HAP-1 (cell line): ENCODE measurements at regions not wholly inside any gene's neighbourhood (a gene's known extent, or its start where the extent isn't known, plus 50 kb on each side); places are given as distances from the start of the nearest gene placed in this dataset.

Source experiments
- DNase-seq, 2 experiments: peaks; one replicate each; pipeline ENCODE4 v3.0.0-alpha.2; 2016 to 2020; ENCODE audit warnings: low spot score in 2 of 2
- H3K27me3 ChIP-seq: fragments of 250-450 bp; sonication (Bioruptor Pico); 2 replicates; pipeline ENCODE4 v1.5.1; 2020; ENCODE audit warnings: low read depth, mild to moderate bottlenecking, moderate library complexity
- H3K36me3 ChIP-seq: fragments of 250-450 bp; sonication (Bioruptor Pico); replicated peaks from 2 replicates; pipeline ENCODE4 v1.5.1; 2020; ENCODE audit warnings: mild to moderate bottlenecking
- H3K4me1 ChIP-seq: fragments of 250-450 bp; sonication (Bioruptor Pico); 2 replicates; pipeline ENCODE4 v1.5.1; 2020; ENCODE audit warnings: mild to moderate bottlenecking
- H3K4me3 ChIP-seq: fragments of 250-450 bp; sonication (Bioruptor Pico); 2 replicates; pipeline ENCODE4 v1.5.1; 2020; ENCODE audit warnings: mild to moderate bottlenecking, moderate library complexity
- H3K9me3 ChIP-seq: fragments of 250-450 bp; sonication (Bioruptor Pico); 2 replicates; pipeline ENCODE4 v1.5.1; 2020; ENCODE audit warnings: mild to moderate bottlenecking, moderate library complexity
- in situ Hi-C: fragments of 300-500 bp; cut with MboI; formaldehyde crosslinking; loops from 3 replicates; pipeline ENCODE4 v1.14.3; 2020; ENCODE audit warnings: low sequenced_read_pairs, inconsistent platforms, mixed read lengths

- no peaks in the 10 kb centered on the region for H3K4me1 ChIP-seq
- in situ Hi-C loops: no loop called here
Observed at GRCh38 chr21:35153671-35154070, 104.6 kb upstream of the RUNX1 start.

GRCh38 chr21:35150562-35151226, 101.6 kb upstream of the RUNX1 start:
- H3K36me3 ChIP-seq: no peaks in the 10 kb centered on the region
- no peak overlapping the region for H3K4me3 ChIP-seq
- in situ Hi-C loops: no loop called here
- no peaks in the 10 kb centered on the region; the same call in none of the 2 replicates for H3K9me3 ChIP-seq
- DNase-seq: no peak
- no peaks in the 10 kb centered on the region for H3K27me3 ChIP-seq
- H3K4me1 ChIP-seq: no peaks in the 10 kb centered on the region

More at GRCh38 chr21:35153671-35154070, 104.6 kb upstream of the RUNX1 start:
- H3K36me3 ChIP-seq: no peaks in the 10 kb centered on the region
- H3K9me3 ChIP-seq: no peaks in the 10 kb centered on the region; the same call in none of the 2 replicates
- no peak overlapping the region for H3K4me3 ChIP-seq
- H3K27me3 ChIP-seq: no peaks in the 10 kb centered on the region
- DNase-seq: no peak

GRCh38 chr21:35149698-35150097, 100.6 kb upstream of the RUNX1 start:
- DNase-seq: no peak
- in situ Hi-C loops: no loop called here
- Histone ChIP-seq H3K27me3 (no peaks in the 10 kb centered on the region), H3K36me3 (no peaks in the 10 kb centered on the region), H3K4me1 (no peaks in the 10 kb centered on the region), H3K9me3 (no peaks in the 10 kb centered on the region; the same call in none of the 2 replicates), H3K4me3 (no peak overlapping the region)

GRCh38 chr21:35147439-35147838, 98.3 kb upstream of the RUNX1 start:
- no peaks in the 10 kb centered on the region for H3K27me3 ChIP-seq
- no peaks in the 10 kb centered on the region for H3K36me3 ChIP-seq
- DNase-seq: no peak
- H3K4me3 ChIP-seq: no peak overlapping the region
- no peaks in the 10 kb centered on the region for H3K4me1 ChIP-seq
- in situ Hi-C loops: no loop called here
- no peaks in the 10 kb centered on the region; the same call in none of the 2 replicates for H3K9me3 ChIP-seq

GRCh38 chr21:35145626-35146233, 96.6 kb upstream of the RUNX1 start:
- H3K4me3 ChIP-seq: no peak overlapping the region
- no peaks in the 10 kb centered on the region for H3K36me3 ChIP-seq
- DNase-seq: no peak
- H3K4me1 ChIP-seq: no peaks in the 10 kb centered on the region
- in situ Hi-C loops: no loop called here
- H3K27me3 ChIP-seq: no peaks in the 10 kb centered on the region
- no peaks in the 10 kb centered on the region; the same call in none of the 2 replicates for H3K9me3 ChIP-seq

- Histone ChIP-seq H3K4me1 (no peaks in the 10 kb centered on the region), H3K9me3 (no peaks in the 10 kb centered on the region; the same call in none of the 2 replicates), H3K4me3 (no peak overlapping the region), H3K27me3 (no peaks in the 10 kb centered on the region), H3K36me3 (no peaks in the 10 kb centered on the region)
- no peak for DNase-seq
- in situ Hi-C loops: no loop called here
Observed at GRCh38 chr21:35144978-35145377, 95.9 kb upstream of the RUNX1 start.

GRCh38 chr21:35142036-35142815, 93.1 kb upstream of the RUNX1 start:
- in situ Hi-C loops: no loop called here
- no peaks in the 10 kb centered on the region; the same call in 1 of the 2 replicates for H3K9me3 ChIP-seq
- no peaks in the 10 kb centered on the region for H3K27me3 ChIP-seq
- no peaks in the 10 kb centered on the region for H3K36me3 ChIP-seq
- DNase-seq: no peak
- H3K4me1 ChIP-seq: no peaks in the 10 kb centered on the region
- no peak overlapping the region for H3K4me3 ChIP-seq

- no peak for DNase-seq
- Histone ChIP-seq H3K27me3 (no peaks in the 10 kb centered on the region), H3K4me3 (no peak overlapping the region), H3K4me1 (no peaks in the 10 kb centered on the region), H3K9me3 (no peaks in the 10 kb centered on the region; the same call in 1 of the 2 replicates), H3K36me3 (no peaks in the 10 kb centered on the region)
- in situ Hi-C loops: no loop called here
Observed at GRCh38 chr21:35139382-35139715, 90.2 kb upstream of the RUNX1 start.

- no peak overlapping the region for H3K4me3 ChIP-seq
- H3K36me3 ChIP-seq: no peaks in the 10 kb centered on the region
- no peaks in the 10 kb centered on the region; the same call in 1 of the 2 replicates for H3K9me3 ChIP-seq
- no peaks in the 10 kb centered on the region for H3K27me3 ChIP-seq
- no peak for DNase-seq
- in situ Hi-C loops: no loop called here
- H3K4me1 ChIP-seq: no peaks in the 10 kb centered on the region
Observed at GRCh38 chr21:35138665-35139381, 89.7 kb upstream of the RUNX1 start.

GRCh38 chr21:35136586-35137219, 87.6 kb upstream of the RUNX1 start:
- in situ Hi-C loops: no loop called here
- no peak for DNase-seq
- Histone ChIP-seq H3K36me3 (no peaks in the 10 kb centered on the region), H3K9me3 (no peaks in the 10 kb centered on the region), H3K4me1 (no peaks in the 10 kb centered on the region), H3K27me3 (no peaks in the 10 kb centered on the region), H3K4me3 (no peak overlapping the region)

GRCh38 chr21:35136106-35136505, 87.0 kb upstream of the RUNX1 start:
- H3K4me3 ChIP-seq: no peak overlapping the region
- no peaks in the 10 kb centered on the region for H3K9me3 ChIP-seq
- no peak for DNase-seq
- in situ Hi-C loops: no loop called here
- no peaks in the 10 kb centered on the region for H3K27me3 ChIP-seq
- no peaks in the 10 kb centered on the region for H3K4me1 ChIP-seq
- H3K36me3 ChIP-seq: no peaks in the 10 kb centered on the region

- Histone ChIP-seq H3K9me3 (no peaks in the 10 kb centered on the region), H3K4me3 (no peak overlapping the region), H3K27me3 (no peaks in the 10 kb centered on the region), H3K36me3 (no peaks in the 10 kb centered on the region), H3K4me1 (no peaks in the 10 kb centered on the region)
- in situ Hi-C loops: no loop called here
- DNase-seq: no peak
Observed at GRCh38 chr21:35135481-35135880, 86.4 kb upstream of the RUNX1 start.

GRCh38 chr21:35134309-35134708, 85.2 kb upstream of the RUNX1 start:
- DNase-seq: no peak
- in situ Hi-C loops: no loop called here
- H3K4me3 ChIP-seq: no peak overlapping the region
- H3K9me3 ChIP-seq: no peaks in the 10 kb centered on the region
- no peaks in the 10 kb centered on the region for H3K4me1 ChIP-seq
- H3K36me3 ChIP-seq: no peaks in the 10 kb centered on the region
- H3K27me3 ChIP-seq: no peaks in the 10 kb centered on the region
